Body of pancreas (tissue), 4 donors: ENCODE measurements at regions not wholly inside any gene's neighbourhood (a gene's known extent, or its start where the extent isn't known, plus 50 kb on each side); places are given as distances from the start of the nearest gene placed in this dataset.

Experiments
- CTCF ChIP-seq, 7 experiments: fragments of 450-650 bp in 4 of 7; fragments of 200-600 bp in 3 of 7; sonication (generic) in 3 of 7; IDR thresholded peaks; one replicate each; pipeline ENCODE4 v1.5.1; 2016 to 2019; ENCODE audit warnings: antibody characterized with exemption in 7 of 7
- POLR2A ChIP-seq, 3 donors: fragments of 450-650 bp; IDR thresholded peaks; one replicate each; pipeline ENCODE4 v1.6.1; 2016; ENCODE audit warnings: antibody characterized with exemption in 3 of 3, mild to moderate bottlenecking in 2 of 3

DNA sequence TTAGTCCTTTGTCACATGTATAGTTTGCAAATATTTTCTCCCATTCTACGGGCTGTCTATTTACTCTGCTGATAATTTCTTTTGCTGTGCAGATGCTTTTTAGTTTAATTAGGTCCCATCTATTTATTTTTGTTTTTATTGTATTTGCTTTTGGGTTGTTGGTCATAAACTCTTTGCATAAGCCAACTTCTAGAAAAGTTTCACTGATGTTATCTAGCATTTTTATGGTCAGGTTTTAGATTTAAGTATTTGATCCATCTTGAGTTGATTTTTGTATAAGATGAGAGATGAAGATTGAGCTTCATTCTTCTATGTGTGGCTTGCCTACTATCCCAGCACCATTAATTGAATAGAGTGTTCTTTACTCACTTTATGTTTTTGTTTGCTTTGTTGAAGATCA lies 1008.4 kb upstream of the ATXN7L3B start:
- TF ChIP-seq POLR2A (IDR thresholded peaks at IDR 0.05) (no peak), CTCF (IDR thresholded peaks at IDR 0.05) (no peak)
